ENCODE measurements at regions not wholly inside any gene's neighbourhood (a gene's known extent, or its start where the extent isn't known, plus 50 kb on each side); places are given as distances from the start of the nearest gene placed in this dataset.

DNA sequence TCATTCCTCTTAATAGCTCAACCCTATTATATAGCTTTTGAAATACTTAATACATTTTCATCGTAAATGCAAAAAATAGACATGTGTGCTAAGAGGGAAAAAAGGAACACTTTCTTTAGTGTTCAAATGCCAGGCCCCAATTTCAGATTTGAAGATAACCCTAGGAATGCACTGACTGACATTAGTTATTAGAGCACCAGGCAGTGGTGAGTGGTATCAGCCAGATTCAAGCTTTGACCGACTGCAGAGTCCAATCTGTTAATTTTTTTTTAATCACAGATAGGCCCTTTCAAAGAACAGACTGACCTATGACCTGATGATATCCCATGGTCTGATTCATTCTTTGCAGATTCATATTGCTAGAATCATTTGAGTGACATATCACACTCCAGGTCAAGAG lies 874.2 kb upstream of the CHORDC1 start:
- no TSS peak for BruUV-seq (replicated peaks)
- no peak overlapping the region for H3K27ac ChIP-seq (ENCODE audit: insufficient read depth, low read depth, low read length)
- H3K9me3 ChIP-seq (replicated peaks; ENCODE audit: control insufficient read depth, insufficient read depth, low read length), result peaks cover 2% of the 10 kb centered on the region
- ChIA-PET CTCF (no interaction called here), POLR2A (no interaction called here)
- DNase-seq (ENCODE audit: low read depth, low spot score) (no peak), FAIRE-seq (no peak)
- H3K36me3 ChIP-seq (ENCODE audit: control insufficient read depth in 2 of 2, extremely low read depth in 1 of 2, insufficient read depth in 2 of 2, low read length in 2 of 2), result no peaks in the 10 kb centered on the region
- no peak for TF ChIP-seq JUN (IDR thresholded peaks at IDR 0.05; ENCODE audit: borderline replicate concordance, insufficient read depth, insufficient read length, low read depth)
- no peak for TF ChIP-seq MYC (IDR thresholded peaks at IDR 0.05; ENCODE audit: low read depth, low read length)
- no peak for TF ChIP-seq POLR2AphosphoS5 (IDR thresholded peaks at IDR 0.05; ENCODE audit: insufficient read depth, low read depth, low read length)
- no peak for TF ChIP-seq POLR2A (IDR thresholded peaks at IDR 0.05; ENCODE audit: low read depth, low read length)
- TF ChIP-seq, protein P1, sequence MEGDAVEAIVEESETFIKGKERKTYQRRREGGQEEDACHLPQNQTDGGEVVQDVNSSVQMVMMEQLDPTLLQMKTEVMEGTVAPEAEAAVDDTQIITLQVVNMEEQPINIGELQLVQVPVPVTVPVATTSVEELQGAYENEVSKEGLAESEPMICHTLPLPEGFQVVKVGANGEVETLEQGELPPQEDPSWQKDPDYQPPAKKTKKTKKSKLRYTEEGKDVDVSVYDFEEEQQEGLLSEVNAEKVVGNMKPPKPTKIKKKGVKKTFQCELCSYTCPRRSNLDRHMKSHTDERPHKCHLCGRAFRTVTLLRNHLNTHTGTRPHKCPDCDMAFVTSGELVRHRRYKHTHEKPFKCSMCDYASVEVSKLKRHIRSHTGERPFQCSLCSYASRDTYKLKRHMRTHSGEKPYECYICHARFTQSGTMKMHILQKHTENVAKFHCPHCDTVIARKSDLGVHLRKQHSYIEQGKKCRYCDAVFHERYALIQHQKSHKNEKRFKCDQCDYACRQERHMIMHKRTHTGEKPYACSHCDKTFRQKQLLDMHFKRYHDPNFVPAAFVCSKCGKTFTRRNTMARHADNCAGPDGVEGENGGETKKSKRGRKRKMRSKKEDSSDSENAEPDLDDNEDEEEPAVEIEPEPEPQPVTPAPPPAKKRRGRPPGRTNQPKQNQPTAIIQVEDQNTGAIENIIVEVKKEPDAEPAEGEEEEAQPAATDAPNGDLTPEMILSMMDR (IDR thresholded peaks at IDR 0.05; ENCODE audit: extremely low read depth in 1 of 2, insufficient read depth in 1 of 2, low read depth in 1 of 2, low read length in 2 of 2), result no peak
- no peak for TF ChIP-seq FOS (IDR thresholded peaks at IDR 0.05; ENCODE audit: borderline replicate concordance, insufficient read depth, low read length)
- TF ChIP-seq, protein P2, sequence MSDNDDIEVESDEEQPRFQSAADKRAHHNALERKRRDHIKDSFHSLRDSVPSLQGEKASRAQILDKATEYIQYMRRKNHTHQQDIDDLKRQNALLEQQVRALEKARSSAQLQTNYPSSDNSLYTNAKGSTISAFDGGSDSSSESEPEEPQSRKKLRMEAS (IDR thresholded peaks at IDR 0.05; ENCODE audit: insufficient read depth, insufficient read length), result no peak
- TF ChIP-seq GATA2 (IDR thresholded peaks at IDR 0.05; ENCODE audit: insufficient read depth, insufficient read length, low read depth, low read length), result no peak
- no peak for TF ChIP-seq EZH2 (IDR thresholded peaks at IDR 0.05; ENCODE audit: borderline replicate concordance, low read depth, low read length, severe bottlenecking)
- H2AFZ ChIP-seq (ENCODE audit: low read depth, low read length), result no peak overlapping the region
- no peaks in the 10 kb centered on the region for H3K79me2 ChIP-seq (ENCODE audit: control insufficient read depth, insufficient read depth, low read length)
- no peaks in the 10 kb centered on the region for H3K27me3 ChIP-seq (ENCODE audit: control insufficient read depth in 2 of 2, insufficient read depth in 2 of 2, low read length in 2 of 2)
- no peak overlapping the region for H3K4me3 ChIP-seq (replicated peaks in 1 of 3; ENCODE audit: insufficient read depth in 1 of 3, low read depth in 1 of 3, low read length in 3 of 3)
- intact Hi-C loops (cut with micrococcal nuclease) (no loop called here), dilution Hi-C loops (cut with MboI; ENCODE audit: extremely low pct_ligation_motif_present, low sequenced_read_pairs) (no loop called here)
- H3K9me1 ChIP-seq (replicated peaks; ENCODE audit: control insufficient read depth, extremely low read depth, insufficient read depth, low read length), result no peaks in the 10 kb centered on the region
- H3K4me1 ChIP-seq (ENCODE audit: control insufficient read depth, extremely low read depth, insufficient read depth, low read length), result no peaks in the 10 kb centered on the region
- H3K9ac ChIP-seq (replicated peaks; ENCODE audit: extremely low read depth, insufficient read depth, low read length), result no peak overlapping the region
- H3K4me2 ChIP-seq (ENCODE audit: insufficient read depth, low read length), result no peak overlapping the region
- H4K20me1 ChIP-seq (replicated peaks; ENCODE audit: control insufficient read depth, extremely low read depth, insufficient read depth, low read length), result no peaks in the 10 kb centered on the region

Measured in endothelial cell of umbilical vein (primary cell).